Mesodermal cell (in vitro differentiated cells): ENCODE measurements at regions not wholly inside any gene's neighbourhood (a gene's known extent, or its start where the extent isn't known, plus 50 kb on each side); places are given as distances from the start of the nearest gene placed in this dataset.

Experiments used
- H3K27ac ChIP-seq: 2 replicates; pipeline ENCODE4 v1.7.0; 2013; ENCODE audit warnings: mild to moderate bottlenecking, low read depth, low read length, moderate library complexity; ENCODE audit not compliant: severe bottlenecking
- H3K36me3 ChIP-seq: 2 replicates; pipeline ENCODE4 v1.7.1; 2013; ENCODE audit warnings: mild to moderate bottlenecking, low read length, moderate library complexity; ENCODE audit not compliant: control insufficient read depth, insufficient read depth
- H3K4me1 ChIP-seq: one replicate; pipeline ENCODE4 v1.7.1; 2013; ENCODE audit warnings: mild to moderate bottlenecking, low read length; ENCODE audit not compliant: insufficient read depth, control insufficient read depth, poor library complexity, severe bottlenecking
- H3K4me3 ChIP-seq: 2 replicates; pipeline ENCODE4 v1.7.0; 2013; ENCODE audit warnings: low read length, control low read depth, mild to moderate bottlenecking; ENCODE audit not compliant: insufficient read depth, poor library complexity, severe bottlenecking; ENCODE audit errors: extremely low read depth
- H3K9me3 ChIP-seq: 2 replicates; pipeline ENCODE4 v1.7.1; 2013; ENCODE audit warnings: mild to moderate bottlenecking, low read length, moderate library complexity; ENCODE audit not compliant: control insufficient read depth
- WGBS, 2 experiments: methylation state at CpG; one replicate each; pipeline ENCODE4 v1.1.5; 2013; ENCODE audit warnings: missing lambda C conversion rate in 2 of 2; ENCODE audit not compliant: insufficient coverage in 2 of 2; 5-methylcytosine and 5-hydroxymethylcytosine counted together

- WGBS, 2 experiments = 87% methylated on average over 2 of the region's 4 CpGs; no CpG with 5 or more reads in 1 of the 2 experiments
- Histone ChIP-seq H3K36me3 (no peaks in the 10 kb centered on the region), H3K4me1 (peaks cover 18% of the 10 kb centered on the region), H3K9me3 (no peaks in the 10 kb centered on the region), H3K4me3 (no peak overlapping the region), H3K27ac (peak overlapping the region; percentile 17)
Observed at GRCh38 chr5:164360589-164360988, 855.2 kb downstream of the MAT2B start.

- Histone ChIP-seq H3K36me3 (no peaks in the 10 kb centered on the region), H3K9me3 (no peaks in the 10 kb centered on the region), H3K4me1 (peaks cover 18% of the 10 kb centered on the region), H3K4me3 (no peak overlapping the region), H3K27ac (no peak overlapping the region)
- WGBS, 2 experiments = 91 to 97% methylated on average over 4 to 5 of the region's 5 CpGs
Observed at GRCh38 chr5:164361986-164362385, 856.6 kb downstream of the MAT2B start.

GRCh38 chr5:164362835-164363234, 857.4 kb downstream of the MAT2B start:
- H3K36me3 ChIP-seq = no peaks in the 10 kb centered on the region
- H3K27ac ChIP-seq = no peak overlapping the region
- H3K4me3 ChIP-seq = no peak overlapping the region
- H3K9me3 ChIP-seq = no peaks in the 10 kb centered on the region
- H3K4me1 ChIP-seq = peaks cover 18% of the 10 kb centered on the region

GRCh38 chr5:164364237-164365208, 859.1 kb downstream of the MAT2B start:
- Histone ChIP-seq H3K9me3 (no peaks in the 10 kb centered on the region), H3K36me3 (no peaks in the 10 kb centered on the region), H3K27ac (no peak overlapping the region), H3K4me3 (no peak overlapping the region), H3K4me1 (peaks cover 9% of the 10 kb centered on the region)
- WGBS, 2 experiments = 83 to 87% methylated on average over 1 to 4 of the region's 7 CpGs

- Histone ChIP-seq H3K36me3 (no peaks in the 10 kb centered on the region), H3K4me3 (no peak overlapping the region), H3K27ac (no peak overlapping the region), H3K9me3 (no peaks in the 10 kb centered on the region), H3K4me1 (no peaks in the 10 kb centered on the region)
- WGBS, 2 experiments = 100% methylated on average over 1 of the region's 4 CpGs; no CpG with 5 or more reads in 1 of the 2 experiments
Observed at GRCh38 chr5:164370841-164371240, 865.4 kb downstream of the MAT2B start.

GRCh38 chr5:164372892-164373291, 867.5 kb downstream of the MAT2B start:
- Histone ChIP-seq H3K4me1 (no peaks in the 10 kb centered on the region), H3K36me3 (no peaks in the 10 kb centered on the region), H3K4me3 (no peak overlapping the region), H3K9me3 (no peaks in the 10 kb centered on the region), H3K27ac (no peak overlapping the region)
- 67% methylated on average over 1 of the region's 1 CpG; no CpG with 5 or more reads in 1 of the 2 experiments for WGBS, 2 experiments

- no peaks in the 10 kb centered on the region for H3K4me1 ChIP-seq
- peaks cover 1% of the 10 kb centered on the region for H3K9me3 ChIP-seq
- H3K27ac ChIP-seq = no peak overlapping the region
- no peaks in the 10 kb centered on the region for H3K36me3 ChIP-seq
- 67% methylated on average over 1 of the region's 2 CpGs; no CpG with 5 or more reads in 1 of the 2 experiments for WGBS, 2 experiments
- no peak overlapping the region for H3K4me3 ChIP-seq
Observed at GRCh38 chr5:164373876-164374275, 868.5 kb downstream of the MAT2B start.

- Histone ChIP-seq H3K4me3 (no peak overlapping the region), H3K36me3 (no peaks in the 10 kb centered on the region), H3K4me1 (no peaks in the 10 kb centered on the region), H3K9me3 (peaks cover 6% of the 10 kb centered on the region), H3K27ac (no peak overlapping the region)
- 80% methylated on average over 1 of the region's 1 CpG; no CpG with 5 or more reads in 1 of the 2 experiments for whole genome bisulfite sequencing, 2 experiments
Observed at GRCh38 chr5:164375051-164375450, 869.6 kb downstream of the MAT2B start.

GRCh38 chr5:164376843-164377242, 871.4 kb downstream of the MAT2B start:
- no peak overlapping the region for H3K27ac ChIP-seq
- H3K4me1 ChIP-seq = no peaks in the 10 kb centered on the region
- peaks cover 6% of the 10 kb centered on the region for H3K9me3 ChIP-seq
- H3K4me3 ChIP-seq = no peak overlapping the region
- H3K36me3 ChIP-seq = no peaks in the 10 kb centered on the region

- no peaks in the 10 kb centered on the region for H3K36me3 ChIP-seq
- H3K27ac ChIP-seq = no peak overlapping the region
- H3K4me1 ChIP-seq = no peaks in the 10 kb centered on the region
- peaks cover 6% of the 10 kb centered on the region for H3K9me3 ChIP-seq
- no peak overlapping the region for H3K4me3 ChIP-seq
Observed at GRCh38 chr5:164377746-164378145, 872.3 kb downstream of the MAT2B start.

GRCh38 chr5:164383662-164384061, 878.2 kb downstream of the MAT2B start:
- Histone ChIP-seq H3K36me3 (no peaks in the 10 kb centered on the region), H3K4me3 (no peak overlapping the region), H3K4me1 (no peaks in the 10 kb centered on the region), H3K27ac (no peak overlapping the region), H3K9me3 (peaks cover 9% of the 10 kb centered on the region)
- 83% methylated on average over 2 of the region's 2 CpGs; no CpG with 5 or more reads in 1 of the 2 experiments for WGBS, 2 experiments
